ENCODE measurements at regions not wholly inside any gene's neighbourhood (a gene's known extent, or its start where the extent isn't known, plus 50 kb on each side); places are given as distances from the start of the nearest gene placed in this dataset.

DNA sequence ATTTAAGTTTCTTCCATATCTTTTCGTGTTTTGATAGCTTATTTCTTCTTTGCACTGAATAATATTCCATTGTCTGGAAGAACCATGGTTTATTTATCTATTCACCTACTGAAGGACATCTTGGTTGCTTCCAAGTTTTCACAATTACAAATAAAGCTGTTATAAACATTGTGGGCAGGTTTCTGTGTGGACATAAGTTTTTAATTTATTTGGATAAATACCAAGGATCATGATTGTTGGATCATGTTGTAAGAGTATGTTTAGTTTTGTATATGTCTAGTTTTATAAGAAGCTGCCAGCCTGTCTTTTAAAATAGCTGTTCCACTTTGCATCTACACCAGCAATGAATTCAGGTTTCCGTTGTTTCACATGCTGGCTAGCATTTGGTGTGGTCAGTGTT is 339.4 kb downstream of the CDH11 start:
- FAIRE-seq (no peak), DNase-seq (ENCODE audit: low read depth) (no peak)
- TF ChIP-seq, protein P1, sequence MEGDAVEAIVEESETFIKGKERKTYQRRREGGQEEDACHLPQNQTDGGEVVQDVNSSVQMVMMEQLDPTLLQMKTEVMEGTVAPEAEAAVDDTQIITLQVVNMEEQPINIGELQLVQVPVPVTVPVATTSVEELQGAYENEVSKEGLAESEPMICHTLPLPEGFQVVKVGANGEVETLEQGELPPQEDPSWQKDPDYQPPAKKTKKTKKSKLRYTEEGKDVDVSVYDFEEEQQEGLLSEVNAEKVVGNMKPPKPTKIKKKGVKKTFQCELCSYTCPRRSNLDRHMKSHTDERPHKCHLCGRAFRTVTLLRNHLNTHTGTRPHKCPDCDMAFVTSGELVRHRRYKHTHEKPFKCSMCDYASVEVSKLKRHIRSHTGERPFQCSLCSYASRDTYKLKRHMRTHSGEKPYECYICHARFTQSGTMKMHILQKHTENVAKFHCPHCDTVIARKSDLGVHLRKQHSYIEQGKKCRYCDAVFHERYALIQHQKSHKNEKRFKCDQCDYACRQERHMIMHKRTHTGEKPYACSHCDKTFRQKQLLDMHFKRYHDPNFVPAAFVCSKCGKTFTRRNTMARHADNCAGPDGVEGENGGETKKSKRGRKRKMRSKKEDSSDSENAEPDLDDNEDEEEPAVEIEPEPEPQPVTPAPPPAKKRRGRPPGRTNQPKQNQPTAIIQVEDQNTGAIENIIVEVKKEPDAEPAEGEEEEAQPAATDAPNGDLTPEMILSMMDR (IDR thresholded peaks at IDR 0.05; ENCODE audit: insufficient read depth, low read length, severe bottlenecking), result no peak
- Histone ChIP-seq H3K36me3 (ENCODE audit: control insufficient read depth, insufficient read depth, low read length) (no peaks in the 10 kb centered on the region), H3K27me3 (ENCODE audit: control insufficient read depth, insufficient read depth, low read length) (no peaks in the 10 kb centered on the region), H3K4me3 (ENCODE audit: low read depth, low read length) (no peak overlapping the region)

DNA sequence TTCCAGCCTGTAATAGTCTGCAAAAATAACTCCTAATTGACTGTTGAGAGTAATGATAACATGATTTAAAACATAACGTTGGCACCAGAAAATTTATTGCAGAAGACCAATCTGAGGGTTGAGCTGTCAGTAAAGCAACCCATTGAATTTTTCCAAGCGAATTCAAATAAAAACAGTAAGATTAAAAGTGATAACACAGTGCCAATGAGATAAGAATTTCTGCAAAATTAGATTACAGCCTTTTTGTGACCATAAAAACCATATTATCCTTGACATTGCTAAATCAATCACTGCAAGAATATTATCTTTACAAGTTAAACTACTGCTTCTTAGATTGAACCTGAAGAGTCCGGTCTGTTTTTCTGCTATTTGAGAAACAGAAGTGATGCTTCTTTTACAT is 341.4 kb downstream of the CDH11 start:
- FAIRE-seq (no peak), DNase-seq (ENCODE audit: low read depth) (no peak)
- TF ChIP-seq, protein P1 (IDR thresholded peaks at IDR 0.05; ENCODE audit: insufficient read depth, low read length, severe bottlenecking), result no peak
- Histone ChIP-seq H3K27me3 (ENCODE audit: control insufficient read depth, insufficient read depth, low read length) (no peaks in the 10 kb centered on the region), H3K4me3 (ENCODE audit: low read depth, low read length) (no peak overlapping the region), H3K36me3 (ENCODE audit: control insufficient read depth, insufficient read depth, low read length) (no peaks in the 10 kb centered on the region)

DNA sequence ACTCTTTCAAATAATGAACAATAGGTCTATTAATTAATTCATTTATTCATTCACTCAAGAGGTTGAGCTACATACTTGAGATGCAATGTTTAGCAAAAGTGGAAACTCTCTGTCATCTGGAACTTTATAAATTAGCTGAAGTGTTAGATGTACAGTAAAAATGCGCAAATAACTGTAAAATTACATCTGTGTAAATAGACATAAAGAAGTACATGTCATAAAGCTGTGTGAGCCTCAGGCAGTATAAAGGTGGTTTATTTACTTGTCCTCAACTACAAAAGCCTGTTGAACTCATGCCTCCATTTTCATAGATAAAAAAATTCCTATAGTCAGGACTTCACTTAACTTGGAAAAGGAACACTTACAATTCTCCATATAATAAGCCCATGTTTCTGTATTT is 343.1 kb downstream of the CDH11 start:
- TF ChIP-seq, protein P1 (IDR thresholded peaks at IDR 0.05; ENCODE audit: insufficient read depth, low read length, severe bottlenecking), result no peak
- H3K36me3 ChIP-seq (ENCODE audit: control insufficient read depth, insufficient read depth, low read length), result no peaks in the 10 kb centered on the region

DNA sequence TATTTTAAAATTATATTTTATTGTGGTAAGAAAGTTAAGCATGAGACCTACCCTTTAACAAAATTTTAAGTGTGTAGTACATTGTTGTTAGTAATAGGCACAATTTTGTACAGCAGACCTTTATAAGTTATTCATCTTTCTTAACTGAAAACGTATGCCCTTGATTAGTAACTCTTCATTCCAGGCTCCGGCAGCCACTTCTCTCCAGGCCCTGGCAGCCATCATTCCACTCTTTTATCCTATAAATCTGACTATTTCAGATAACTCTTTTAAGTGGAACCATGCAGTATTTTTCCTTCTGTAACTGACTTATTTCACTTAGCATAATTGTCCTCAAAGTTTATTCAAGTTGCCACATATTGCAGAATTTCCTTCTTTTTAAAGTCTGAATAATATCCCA is 348.2 kb downstream of the CDH11 start:
- DNase-seq (ENCODE audit: low read depth), result no peak
- TF ChIP-seq, protein P1 (IDR thresholded peaks at IDR 0.05; ENCODE audit: insufficient read depth, low read length, severe bottlenecking), result no peak
- FAIRE-seq, result no peak
- Histone ChIP-seq H3K36me3 (ENCODE audit: control insufficient read depth, insufficient read depth, low read length) (no peaks in the 10 kb centered on the region), H3K4me3 (ENCODE audit: low read depth, low read length) (no peak overlapping the region), H3K27me3 (ENCODE audit: control insufficient read depth, insufficient read depth, low read length) (no peaks in the 10 kb centered on the region)

More for the DNA sequence above, 343.1 kb downstream of the CDH11 start:
- H3K4me3 ChIP-seq (ENCODE audit: low read depth, low read length), result no peak overlapping the region
- DNase-seq (ENCODE audit: low read depth) (no peak), FAIRE-seq (no peak)
- H3K27me3 ChIP-seq (ENCODE audit: control insufficient read depth, insufficient read depth, low read length), result no peaks in the 10 kb centered on the region

DNA sequence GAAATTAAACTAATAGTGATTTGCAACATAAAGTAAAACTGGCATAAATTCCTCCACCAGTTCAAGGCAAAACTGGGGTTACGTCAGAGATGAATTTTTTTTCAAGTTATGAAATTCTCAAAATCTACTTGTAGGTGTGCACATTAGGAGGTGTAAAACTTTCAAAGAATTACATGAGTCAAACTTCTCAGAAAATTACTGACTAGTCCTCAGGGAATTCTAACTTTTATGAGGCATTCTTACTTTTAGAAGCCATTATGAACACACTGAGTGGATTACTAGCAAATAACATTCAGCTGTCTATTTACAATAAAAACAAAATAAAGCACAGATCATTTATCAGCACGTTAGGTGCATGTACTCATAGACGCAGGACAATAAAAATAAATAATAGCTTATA is 348.7 kb downstream of the CDH11 start:
- TF ChIP-seq, protein P1 (IDR thresholded peaks at IDR 0.05; ENCODE audit: insufficient read depth, low read length, severe bottlenecking), result no peak
- FAIRE-seq (no peak), DNase-seq (ENCODE audit: low read depth) (no peak)

DNA sequence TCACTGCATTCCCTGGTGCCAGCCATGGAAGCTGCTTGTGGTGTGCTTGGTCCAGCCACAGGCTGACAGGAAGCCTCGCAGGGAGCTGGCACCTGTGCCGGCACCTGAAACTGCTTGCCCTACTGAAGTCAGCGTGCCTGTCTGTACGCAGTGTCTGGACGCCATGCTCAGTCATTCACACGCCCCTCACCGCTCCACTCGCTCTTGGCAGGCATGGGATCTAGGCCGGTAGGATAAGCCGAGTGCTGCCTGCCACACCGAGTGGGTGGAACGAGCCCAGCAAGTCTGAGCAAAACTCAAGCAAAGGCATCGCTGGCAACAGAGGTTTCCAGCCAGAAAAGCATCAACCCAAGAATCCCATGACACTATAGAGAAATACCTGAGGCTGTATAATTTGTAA is 350.6 kb downstream of the CDH11 start:
- TF ChIP-seq, protein P1 (IDR thresholded peaks at IDR 0.05; ENCODE audit: insufficient read depth, low read length, severe bottlenecking), result no peak
- no peaks in the 10 kb centered on the region for H3K36me3 ChIP-seq (ENCODE audit: control insufficient read depth, insufficient read depth, low read length)
- H3K27me3 ChIP-seq (ENCODE audit: control insufficient read depth, insufficient read depth, low read length), result no peaks in the 10 kb centered on the region
- H3K4me3 ChIP-seq (ENCODE audit: low read depth, low read length), result no peak overlapping the region
- DNase-seq (ENCODE audit: low read depth) (peak; percentile 23), FAIRE-seq (no peak)

More for the DNA sequence above, 348.7 kb downstream of the CDH11 start:
- Histone ChIP-seq H3K27me3 (ENCODE audit: control insufficient read depth, insufficient read depth, low read length) (no peaks in the 10 kb centered on the region), H3K4me3 (ENCODE audit: low read depth, low read length) (no peak overlapping the region), H3K36me3 (ENCODE audit: control insufficient read depth, insufficient read depth, low read length) (no peaks in the 10 kb centered on the region)

Measured in bronchial epithelial cell (primary cell).